NCI-H510A treated with DMSO at 0.1 percent for 48 hours (cell line): ENCODE measurements at regions not wholly inside any gene's neighbourhood (a gene's known extent, or its start where the extent isn't known, plus 50 kb on each side); places are given as distances from the start of the nearest gene placed in this dataset.
"Not testable (repeated sequence)": the region's sequence is repeated elsewhere in the genome, so short reads cannot be mapped to it uniquely, and the experiment has no call there.

Source experiments
- DNase-seq: peaks from one replicate; lab custom pipeline; 2025; lab: John Stamatoyannopoulos, UW

DNA sequence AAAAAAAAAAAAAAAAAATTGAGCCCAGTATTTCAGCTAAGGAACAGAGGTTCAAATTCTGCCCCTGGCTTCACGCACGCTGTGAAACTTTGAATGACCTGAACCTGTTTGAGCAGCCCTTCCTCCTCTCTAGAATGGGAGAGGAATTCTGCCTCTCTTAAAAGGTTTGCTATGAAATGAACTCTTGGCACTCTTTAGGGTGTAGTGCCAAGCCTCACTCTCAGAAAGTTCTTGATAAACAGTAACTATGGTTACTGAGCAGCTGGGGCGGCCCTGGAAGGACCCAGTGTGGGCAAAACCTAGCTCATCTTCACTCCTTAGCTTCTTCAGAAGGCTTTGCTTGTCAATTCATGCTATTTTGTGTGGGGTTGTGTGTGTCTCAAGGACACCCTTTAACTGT is 73.7 kb downstream of the GEMIN8 start:
- DNase-seq = no peak

DNA sequence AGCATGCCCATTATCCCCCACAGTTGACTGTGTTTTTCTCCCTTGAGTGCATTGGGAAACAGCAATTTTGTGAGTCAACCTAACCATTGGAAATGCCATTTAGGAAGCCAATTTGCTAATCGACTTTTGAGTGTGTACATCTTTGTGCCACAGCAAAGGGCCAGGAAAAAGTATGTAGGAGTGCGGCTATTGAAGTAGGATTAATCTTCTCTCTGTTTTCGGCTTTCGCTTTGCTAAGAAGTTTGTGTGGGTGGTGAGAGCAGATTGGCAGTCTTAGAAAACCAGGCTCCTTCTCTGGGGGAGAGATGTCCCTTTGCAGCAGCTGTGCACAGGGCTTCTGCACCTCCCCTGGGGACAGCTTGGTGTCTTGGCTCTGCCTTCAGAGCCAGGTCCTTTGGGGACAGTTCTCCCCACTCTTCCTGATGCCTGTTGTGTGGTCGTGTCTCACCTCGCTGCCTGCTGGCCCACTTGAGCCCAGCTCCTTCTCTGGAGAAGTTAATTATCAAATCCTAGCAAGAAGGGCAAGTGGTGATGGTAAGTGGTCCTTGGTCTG is 74.5 kb downstream of the GEMIN8 start:
- DNase-seq = no peak

DNA sequence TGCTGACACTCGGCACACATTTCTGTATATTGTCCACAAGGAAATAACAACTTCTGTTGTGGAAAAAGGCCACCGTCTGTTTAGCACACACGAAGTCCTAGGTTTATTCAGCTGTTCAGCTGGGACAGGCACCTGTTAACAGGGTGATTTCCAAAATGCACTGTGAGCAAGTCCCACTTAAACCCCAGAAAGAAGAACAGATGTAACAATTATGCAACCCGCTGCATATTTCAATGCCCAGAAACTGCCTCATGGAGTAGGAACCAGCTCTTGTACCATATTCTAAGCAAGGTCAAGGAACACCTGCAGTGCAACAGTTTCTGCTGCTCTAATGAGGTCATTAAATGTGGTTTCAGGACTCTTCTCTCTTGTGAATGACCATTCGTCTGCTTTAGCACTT is 77.1 kb downstream of the GEMIN8 start:
- no peak for DNase-seq

DNA sequence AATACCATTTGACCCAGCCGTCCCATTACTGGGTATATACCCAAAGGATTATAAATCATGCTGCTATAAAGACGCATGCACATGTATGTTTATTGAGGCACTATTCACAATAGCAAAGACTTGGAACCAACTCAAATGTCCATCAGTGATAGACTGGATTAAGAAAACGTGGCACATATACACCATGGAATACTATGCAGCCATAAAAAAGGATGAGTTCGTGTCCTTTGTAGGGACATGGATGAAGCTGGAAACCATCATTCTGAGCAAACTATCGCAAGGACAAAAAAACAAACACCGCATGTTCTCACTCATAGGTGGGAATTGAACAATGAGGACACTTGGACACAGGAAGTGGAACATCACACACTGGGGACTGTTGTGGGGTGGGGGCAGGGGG is 83.5 kb downstream of the GEMIN8 start:
- not testable (repeated sequence) for DNase-seq

DNA sequence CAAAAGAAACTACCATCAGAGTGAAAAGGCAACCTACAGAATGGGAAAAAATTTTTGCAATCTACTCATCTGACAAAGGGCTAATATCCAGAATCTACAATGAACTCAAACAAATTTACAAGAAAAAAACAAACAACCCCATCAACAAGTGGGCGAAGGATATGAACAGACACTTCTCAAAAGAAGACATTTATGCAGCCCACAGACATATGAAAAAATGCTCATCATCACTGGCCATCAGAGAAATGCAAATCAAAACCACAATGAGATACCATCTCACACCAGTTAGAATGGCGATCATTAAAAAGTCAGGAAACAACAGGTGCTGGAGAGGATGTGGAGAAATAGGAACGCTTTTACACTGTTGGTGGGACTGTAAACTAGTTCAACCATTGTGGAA is 83.9 kb downstream of the GEMIN8 start:
- not testable (repeated sequence) for DNase-seq

DNA sequence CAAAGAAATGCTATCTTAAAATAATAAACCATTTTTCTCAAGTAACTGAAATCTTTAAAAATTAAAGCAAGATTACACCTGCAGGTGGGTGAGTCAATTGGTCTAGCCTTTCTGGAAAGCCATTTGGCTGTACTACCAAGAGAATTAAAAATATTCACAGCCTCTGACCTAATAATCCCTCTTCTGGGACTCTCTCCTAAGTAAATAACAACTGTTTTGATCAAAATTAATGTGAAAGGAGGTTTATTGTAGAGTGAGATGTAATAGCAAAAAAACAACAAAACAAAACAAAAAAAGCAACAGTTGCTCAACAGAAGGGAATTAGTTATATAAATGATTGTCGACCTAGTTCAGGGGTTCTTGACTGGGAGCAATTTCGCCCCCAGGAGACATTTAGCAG is 89.0 kb downstream of the GEMIN8 start:
- DNase-seq = no peak

DNA sequence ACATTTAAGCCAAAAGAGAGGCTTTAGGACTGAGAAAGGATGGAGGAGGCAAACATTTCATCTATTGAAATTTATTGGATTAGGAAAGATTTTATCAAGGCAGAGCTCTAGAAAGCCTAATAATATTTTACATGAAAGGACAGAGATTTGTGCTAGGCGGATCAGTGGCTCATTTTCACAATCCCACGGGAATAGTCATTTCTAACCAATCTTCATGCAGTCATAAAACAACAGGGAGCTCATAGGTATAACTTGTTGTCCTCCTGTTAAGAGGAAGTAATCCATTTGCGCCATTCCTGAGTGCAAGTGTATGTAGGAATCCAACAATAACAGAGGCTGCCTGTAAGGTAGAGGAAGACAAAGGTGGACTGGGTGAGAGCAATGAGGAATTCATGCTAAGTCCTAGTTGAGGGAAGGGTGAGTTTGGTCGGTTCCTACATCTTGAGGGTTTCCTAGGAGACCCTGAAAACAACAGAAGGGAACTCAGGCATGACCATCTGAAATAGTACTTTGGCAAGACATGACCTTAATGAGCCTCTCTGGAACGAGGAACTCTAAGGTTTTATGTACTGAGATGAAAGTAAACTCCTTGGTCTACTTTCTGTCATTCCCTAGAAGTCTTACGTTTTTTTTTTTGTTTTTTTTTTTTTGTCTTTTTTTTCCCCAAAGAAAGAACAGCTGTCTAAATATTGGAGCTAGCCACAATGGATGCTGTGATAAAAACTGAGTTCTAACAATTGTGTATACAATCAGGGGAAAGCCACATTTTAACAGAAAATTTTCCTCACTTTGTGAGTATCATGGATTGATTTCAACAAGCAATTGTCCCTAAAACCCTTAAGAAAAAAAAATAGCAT is 89.7 kb downstream of the GEMIN8 start:
- no peak for DNase-seq

DNA sequence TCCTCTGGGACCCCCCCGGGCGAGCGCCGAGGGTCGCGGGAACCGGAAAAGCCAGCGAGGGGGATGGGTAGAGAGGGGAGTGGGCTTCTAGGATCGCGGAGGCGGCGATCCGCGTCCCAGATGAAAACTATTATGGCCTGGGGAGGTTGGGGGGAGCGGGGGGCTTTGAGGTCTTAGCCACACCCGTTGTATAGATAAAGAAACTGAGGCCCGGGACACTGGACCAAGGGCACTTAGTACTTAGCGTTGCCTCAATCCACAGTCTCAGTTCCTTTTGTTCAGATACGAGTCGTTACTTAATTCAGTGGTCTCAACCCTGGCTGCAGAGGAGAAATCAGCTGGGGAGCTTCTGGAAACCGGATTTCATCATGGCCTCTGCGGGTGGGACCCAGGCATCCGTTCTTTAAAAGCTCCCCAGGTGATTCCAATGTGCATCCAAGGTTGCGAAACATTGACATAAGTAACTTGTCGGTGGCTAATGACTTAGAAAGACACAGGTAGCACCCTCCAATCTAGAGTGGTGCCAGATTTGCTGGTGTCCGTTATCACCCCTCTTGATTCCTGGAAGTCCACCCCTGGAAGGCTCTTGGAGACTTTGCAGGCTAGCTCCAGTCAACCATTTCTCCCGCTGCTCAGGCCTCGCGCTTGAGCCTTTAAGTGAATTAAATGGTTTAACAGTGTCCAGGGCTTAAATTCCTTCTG is 90.7 kb downstream of the GEMIN8 start:
- no peak for DNase-seq

DNA sequence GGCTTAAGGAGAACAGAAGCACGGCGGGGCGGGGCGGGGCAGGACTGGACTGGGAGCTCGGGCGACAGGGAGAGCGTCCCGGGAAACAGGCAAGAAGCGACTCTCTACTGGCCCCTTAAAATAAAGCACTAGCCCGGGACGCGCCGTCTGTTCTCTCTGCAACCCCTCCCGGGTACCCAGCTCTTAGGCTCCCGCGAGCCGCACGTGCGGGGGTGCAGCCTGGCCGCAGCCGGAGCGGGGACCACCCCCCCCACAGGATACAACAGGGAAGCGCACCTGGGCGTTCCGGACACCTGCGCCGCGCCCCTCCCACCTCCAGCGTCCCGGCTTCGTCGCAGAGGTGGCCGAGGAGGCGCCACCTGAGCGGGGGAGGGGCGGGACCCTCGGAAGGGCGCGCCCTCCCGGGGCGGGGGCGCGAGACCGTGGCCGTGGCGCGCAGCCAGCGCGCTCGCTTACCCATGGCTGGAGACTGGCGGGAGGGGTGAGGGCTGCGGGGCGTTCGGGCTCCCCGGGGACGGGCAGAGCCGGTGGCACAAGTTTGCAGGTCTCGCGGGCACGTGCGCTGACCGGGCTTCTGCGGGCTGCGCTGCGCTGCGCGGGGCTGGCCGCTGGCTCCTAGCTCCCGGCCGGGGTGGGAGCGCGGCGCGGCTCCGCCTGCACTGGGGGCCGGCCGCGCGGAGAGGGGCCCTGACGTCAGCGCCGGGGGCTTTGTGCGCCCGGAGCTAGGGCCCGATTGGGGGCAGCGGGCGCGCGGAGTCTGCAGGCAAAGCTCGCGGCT is 91.5 kb downstream of the GEMIN8 start:
- DNase-seq = peak; percentile 19

DNA sequence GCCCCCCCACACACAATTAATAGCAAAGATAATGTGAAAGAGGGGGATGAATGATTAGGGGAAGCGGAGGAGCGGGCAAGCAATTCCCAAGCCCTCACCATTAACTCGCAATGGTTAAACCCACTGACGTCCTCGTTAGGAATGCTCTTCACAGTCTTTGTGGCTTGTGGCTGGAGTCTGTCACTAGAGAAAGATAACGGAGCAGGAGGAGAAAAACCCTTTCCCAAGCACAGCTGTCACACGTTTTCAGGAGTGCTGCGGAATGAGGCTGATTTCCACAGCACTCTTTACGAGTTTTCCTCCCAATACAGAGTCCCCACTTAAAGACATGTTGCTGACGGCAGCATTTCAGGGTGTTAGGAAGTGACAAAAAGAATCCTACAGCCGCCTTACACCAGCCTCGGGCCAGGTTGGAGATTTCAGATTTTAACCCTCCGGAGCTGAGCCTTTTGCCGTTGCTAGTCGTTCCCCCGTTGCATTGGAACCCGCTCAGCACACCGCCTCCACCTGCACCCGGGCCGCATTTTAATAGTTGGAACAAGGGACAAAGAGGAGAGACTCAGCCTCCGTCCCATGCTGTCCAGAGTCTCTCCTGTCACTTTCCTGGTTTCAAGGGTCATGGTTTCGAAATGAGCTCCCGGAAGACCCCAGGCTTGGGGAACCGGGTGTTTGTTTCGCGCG is 92.2 kb downstream of the GEMIN8 start:
- peak; percentile 19 for DNase-seq

DNA sequence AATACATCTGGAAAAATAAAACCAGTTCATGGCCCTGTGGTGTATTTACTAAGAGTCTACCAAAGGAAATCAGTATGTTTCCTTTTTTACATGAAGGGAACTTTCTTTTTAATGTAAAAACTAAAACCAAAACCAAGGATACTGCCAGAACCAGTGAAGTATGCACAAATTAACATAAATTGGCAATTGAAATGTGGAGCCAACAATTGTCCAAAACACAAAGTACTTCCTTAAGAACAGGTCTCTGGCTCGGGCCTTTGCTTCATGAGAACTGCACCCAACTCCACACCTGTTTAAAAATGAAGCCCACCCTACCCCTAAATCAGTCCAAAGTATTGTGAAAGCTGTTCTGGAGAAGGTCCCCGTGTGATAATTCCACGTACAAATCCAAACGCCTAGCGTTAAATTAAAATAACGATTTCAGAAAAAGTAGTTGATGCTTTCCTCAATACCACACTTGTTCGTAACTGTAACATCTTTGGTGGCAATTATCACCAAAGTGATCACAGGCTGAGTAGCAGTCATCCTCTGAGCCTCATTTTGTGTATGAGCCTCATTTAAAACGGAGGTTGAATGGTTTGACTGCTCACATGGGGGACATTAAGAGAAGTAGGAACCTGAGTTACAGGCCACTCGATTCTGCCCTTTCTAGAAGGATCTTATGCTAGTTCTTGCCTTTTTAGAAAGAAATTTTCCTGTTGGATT is 93.0 kb downstream of the GEMIN8 start:
- DNase-seq = no peak

DNA sequence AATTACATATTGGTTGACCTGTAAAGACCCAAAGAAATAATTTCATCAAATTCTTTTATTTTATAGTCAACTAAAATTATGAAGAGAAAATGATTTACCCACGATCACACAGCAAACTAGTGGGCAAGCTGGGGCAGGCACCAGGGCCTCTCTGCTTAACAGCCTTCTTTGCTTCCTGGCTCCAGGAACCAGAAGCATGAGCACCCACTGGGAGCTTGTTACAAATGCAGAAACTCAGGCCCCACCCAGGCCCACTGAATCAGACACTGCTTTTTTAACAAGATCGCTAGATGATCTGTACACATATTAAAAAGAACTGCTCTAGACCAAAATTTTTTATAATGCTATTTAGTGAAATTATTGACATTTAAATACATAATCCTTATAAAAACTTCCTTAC is 95.0 kb downstream of the GEMIN8 start:
- no peak for DNase-seq

DNA sequence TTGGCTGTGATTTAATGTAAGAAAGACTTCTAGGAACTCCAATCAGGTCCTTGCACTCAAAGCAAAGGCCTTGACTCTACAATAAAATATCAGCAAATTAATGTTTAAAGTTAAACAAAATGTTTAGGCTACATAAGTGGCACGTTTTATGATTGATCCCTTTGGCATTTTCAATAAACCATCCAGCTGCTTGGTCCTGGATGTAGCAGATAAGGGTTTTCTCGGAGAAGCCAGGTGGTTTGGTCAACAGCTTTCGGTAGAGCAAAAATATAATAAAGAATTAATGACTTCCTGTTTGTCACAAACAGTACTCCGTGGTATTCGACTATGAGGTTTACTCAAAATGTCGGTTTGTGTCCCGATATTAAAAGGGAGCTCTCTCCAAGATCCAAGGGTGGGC is 95.8 kb downstream of the GEMIN8 start:
- DNase-seq = no peak

DNA sequence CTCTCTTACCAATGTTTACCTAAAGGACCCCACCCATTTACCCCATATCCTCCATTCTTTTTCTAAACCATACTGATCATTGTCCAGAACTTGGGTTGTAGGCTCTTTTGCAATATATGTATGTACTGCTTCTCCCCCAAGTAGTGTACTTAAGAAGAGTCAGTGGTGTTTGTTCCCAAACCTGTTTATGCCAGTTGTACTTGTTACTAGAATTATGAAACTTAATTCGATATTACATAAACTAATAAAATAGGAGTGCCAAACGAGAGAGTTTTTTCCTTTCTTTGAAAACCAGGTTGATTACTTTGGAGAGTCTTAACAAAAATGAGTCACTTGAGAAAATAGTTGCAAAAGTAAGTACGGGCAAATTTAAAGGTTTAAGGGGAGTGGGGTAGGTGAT is 96.3 kb downstream of the GEMIN8 start:
- no peak for DNase-seq

DNA sequence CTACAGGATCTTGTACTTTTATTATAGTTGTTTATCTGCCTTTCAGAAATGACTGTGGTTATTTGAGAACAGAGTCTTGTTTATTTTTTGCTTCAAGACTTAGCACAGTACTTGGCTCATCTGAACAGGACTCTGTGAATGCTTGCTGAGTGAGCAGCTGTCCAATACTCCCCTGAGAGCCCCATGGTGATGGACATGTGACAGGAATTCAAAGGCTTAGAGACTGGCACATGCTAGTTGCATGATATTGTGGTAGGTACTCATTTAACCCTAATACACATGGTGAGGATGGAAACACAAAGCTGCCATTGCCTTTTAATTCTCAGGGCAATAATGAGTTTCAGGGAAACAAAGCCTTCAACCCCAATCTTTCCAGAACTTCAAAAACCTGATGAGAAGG is 97.3 kb downstream of the GEMIN8 start:
- DNase-seq = no peak

DNA sequence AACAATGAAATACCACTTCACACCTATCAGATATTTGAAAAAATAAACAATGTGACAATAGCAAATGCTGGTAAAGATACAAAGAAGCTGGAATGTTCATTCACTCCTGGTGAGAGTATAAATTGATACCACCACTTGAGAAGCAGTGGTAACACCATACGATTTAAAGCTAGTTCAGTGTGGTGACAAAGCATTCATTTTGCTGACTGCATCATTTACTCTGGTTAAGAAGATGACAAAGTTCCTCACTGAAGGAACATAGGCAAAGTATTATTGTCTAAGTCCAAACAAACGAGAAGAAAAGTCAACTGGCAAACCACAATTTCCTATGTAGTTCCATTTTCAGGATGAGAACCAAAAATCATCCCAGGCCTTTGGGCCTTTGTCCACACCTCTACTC is 102.5 kb downstream of the GEMIN8 start:
- DNase-seq = no peak

DNA sequence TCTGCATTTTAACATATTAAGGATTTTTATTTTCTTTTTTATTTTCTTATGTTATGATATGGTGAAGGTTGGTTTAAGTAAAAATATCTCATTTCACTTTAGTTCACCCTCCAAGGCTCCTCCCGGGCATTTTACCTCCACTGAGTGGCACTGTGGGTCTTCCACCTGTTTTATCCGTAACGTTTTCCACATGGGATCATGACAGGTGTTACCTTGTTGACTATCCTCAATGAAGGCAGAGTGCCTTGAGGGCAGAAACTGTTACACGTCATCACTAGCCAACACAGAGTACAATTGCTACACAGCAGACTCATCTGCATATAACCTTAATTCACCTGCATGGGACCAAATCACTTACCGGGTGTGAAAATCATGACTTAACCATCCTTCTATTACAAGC is 105.8 kb downstream of the GEMIN8 start:
- peak; percentile 19 for DNase-seq

DNA sequence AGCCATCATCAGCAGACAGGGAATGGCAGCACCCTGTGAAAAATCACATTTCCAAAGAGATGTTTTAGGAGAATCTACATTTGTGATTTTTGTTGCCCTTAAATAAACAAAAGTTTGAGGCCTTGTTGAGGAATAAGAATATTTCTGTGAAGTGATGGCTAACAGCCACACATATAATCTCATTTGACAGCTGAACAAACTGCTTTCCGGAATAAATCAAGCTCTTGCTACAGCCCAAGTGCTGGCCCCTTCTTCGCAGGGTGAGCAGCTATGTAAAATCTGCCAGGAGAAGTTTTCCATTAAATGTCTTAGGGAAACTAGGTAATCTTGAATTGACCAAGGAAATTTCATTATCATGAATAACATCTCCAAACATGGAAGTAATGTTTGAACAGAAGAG is 106.4 kb upstream of the GPM6B start:
- DNase-seq = no peak

DNA sequence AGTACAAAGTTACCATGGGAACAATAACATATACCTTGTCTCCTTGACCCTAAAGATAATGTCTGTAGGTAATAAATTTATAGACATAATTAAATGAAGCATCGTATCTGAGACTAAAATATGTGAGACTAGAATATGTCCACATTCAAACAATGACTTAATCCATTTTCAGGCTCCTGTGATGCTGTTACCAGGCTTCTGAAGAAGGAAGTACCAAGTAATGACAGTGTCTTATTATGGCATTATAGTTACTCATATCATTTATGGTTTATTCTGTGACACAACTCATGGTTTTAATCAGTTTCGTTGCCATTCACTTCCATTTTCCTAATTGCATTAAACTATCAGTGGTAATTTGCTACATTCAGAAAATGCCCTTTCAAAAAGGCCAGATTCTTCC is 100.6 kb upstream of the GPM6B start:
- no peak for DNase-seq

DNA sequence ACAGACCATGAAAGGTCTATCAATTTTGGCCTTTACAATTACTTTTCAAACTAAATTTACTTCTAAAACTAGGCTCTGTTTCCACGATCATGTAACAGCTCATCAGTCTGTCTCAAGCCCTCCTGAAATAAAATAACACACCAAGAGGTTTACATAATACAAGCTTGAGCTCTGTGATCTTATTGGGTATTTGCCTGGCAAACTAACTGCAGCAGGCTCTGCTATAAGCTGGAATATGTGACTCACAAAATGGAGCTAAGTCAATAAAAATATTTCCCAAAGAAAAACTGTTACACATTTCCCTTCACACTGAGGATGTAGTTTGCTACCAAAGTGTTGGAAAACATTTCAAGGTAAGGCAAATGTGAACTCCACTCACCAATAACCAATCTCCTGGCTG is 94.7 kb upstream of the GPM6B start:
- no peak for DNase-seq

DNA sequence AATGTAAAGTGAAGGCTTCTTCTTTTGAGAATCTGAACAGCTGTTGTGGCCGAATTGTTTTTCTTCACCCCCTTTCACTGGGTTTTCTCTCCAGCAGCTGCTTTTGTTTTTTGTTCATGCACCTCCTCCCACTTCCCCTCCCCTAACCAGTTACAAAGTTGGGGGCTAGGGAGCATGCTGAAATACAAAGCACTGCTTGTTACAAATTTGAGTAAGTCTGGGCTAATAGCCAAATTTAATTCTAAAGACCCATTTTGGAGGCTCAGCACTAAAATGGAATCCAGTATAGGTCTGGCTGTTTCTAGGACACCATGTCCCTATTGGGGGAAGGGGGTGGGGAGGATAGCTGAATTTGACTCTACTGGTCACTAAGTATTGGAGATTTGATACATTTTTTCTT is 89.2 kb upstream of the GPM6B start:
- no peak for DNase-seq
